SW480 (cell line): ENCODE measurements at regions not wholly inside any gene's neighbourhood (a gene's known extent, or its start where the extent isn't known, plus 50 kb on each side); places are given as distances from the start of the nearest gene placed in this dataset.
"Not testable (repeated sequence)": the region's sequence is repeated elsewhere in the genome, so short reads cannot be mapped to it uniquely, and the experiment has no call there.

ENCODE experiments used
- DNase-seq: peaks from one replicate; pipeline ENCODE4 v3.0.0-alpha.2; 2016; ENCODE audit warnings: low spot score

DNA sequence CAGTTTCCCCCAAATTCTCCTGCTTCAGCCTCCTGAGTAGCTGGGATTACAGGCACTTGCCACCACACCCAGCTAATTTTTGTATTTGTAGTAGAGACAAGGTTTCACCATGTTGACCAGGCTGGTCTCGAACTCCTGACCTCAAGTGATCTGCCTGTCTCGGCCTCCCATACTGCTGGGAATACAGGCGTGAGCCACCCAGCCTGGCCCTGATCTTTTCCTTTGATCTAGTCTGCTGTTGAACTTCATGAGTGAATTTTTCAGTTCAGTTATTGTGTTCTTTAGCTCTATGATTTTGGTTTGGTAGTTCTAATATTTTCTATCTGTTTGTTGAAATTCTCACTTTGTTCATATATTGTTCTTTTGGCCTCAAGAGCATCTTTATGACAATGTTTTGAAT, 83.4 kb upstream of the RAP2C start:
- not testable (repeated sequence) for DNase-seq

- DNase-seq: no peak
Observed at GRCh38 chrX:132294776-132295495, 75.7 kb upstream of the RAP2C start.

DNA sequence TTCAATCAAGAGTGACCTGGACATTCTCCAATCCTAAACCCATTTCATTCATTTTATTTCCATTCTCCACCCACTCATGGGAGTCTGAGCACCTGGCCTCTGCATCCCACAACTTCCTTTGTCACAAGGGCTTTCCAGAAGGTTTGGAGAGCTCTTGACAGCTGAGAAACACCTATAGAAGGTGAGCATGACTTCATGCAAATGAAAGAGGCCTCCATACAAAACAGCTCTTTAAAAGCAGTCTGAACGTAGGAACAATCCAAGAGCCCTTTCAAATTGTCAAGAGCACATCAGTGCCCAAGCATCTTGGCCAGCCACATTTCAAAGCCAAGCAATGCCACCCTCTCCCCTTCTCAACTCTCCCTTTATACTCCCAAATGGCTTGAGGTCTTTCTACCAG, 74.9 kb upstream of the RAP2C start:
- DNase-seq: no peak

DNA sequence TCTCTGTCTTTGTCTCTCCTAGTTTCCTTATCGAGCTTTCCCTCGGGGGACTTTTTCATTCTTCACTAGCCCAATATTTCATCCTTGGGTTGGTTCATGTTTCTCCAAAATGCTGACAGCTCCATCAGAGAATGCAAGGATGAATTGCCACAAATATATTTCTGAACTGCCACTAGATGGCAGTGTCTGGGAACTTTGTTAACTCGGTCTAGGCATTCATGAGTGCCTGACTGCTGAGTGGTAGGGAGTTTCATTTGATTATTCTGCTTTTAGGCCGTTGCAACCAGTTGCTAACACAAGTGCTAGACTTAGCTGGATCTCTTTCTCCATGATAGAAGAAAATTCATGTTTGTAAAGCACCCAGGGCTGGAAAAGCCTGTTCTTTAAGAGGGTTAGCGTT, 73.5 kb upstream of the RAP2C start:
- DNase-seq: peak; percentile 64

DNA sequence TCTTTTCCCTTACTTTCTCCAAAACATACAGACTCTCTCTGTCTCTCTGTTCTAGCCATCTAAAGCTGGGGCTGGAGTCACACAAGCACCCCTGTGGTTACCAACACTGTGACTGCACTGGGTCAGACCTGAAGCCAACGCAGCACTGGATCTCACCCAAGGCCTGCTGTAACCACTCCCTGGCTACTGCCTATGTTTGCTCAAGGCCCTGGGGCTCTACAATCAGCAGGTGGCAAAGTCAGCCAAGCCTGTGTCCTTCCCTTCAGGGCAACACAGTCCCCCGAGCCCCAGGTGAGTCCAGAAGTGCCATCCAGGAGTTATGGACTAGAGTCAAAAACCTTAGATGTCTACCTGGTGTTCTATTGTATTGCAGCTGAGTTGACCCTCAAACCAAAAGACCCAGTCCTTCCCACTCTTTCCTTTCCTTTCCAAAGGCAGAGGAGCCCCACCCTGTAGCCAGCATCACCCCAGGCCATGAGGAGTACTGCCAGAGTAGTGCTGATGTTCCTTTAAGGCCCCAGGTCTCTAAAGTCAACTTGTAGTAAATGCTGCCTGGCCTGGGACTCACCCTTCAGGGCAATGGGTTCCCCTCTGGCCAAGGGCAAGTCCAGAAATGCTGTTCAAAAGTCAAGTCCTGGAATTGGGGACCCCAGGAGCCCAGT, 58.8 kb upstream of the RAP2C start:
- DNase-seq: no peak

DNA sequence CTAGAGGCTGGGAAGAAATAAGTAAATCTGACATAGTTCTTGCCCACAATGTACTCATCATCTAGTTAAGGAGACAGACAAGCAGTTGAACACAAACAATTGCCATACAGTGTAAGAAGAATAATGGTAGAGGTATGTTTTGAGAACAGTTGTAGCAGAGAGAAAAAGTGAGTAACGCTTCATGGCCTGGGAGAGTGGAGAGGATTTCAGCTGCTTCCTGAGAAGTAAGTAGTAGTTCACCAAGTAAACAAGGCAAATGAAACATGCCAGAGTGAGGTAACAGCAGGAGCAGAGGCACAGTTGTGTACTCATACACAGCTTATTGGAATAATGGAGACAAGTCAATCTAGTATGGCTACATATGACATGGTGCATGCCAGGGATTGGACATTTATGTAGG, 53.6 kb upstream of the RAP2C start:
- no peak for DNase-seq

GRCh38 chrX:132271311-132271778, 52.1 kb upstream of the RAP2C start:
- no peak for DNase-seq

DNA sequence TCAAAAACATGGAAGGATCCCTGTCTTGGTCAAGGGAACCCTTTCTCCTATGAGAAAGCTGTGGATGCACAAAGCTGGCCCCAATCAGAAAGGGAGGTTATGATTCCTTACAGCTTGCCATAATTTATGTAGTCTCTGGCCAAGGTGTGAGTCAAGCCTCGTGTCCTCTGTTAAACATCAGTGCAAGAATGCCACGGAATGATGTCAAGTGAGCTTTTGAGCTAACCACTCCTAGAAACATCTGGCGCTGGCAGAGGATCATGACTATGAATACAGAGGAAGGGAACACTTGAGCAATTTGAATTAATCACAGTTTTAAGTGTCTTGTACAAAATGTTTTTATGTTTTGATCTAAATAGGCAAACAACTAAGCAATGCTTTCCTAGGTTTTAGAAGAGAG, 51.5 kb upstream of the RAP2C start:
- DNase-seq: no peak

- no peak for DNase-seq
Observed at GRCh38 chrX:132270021-132270420, 50.8 kb upstream of the RAP2C start.
